ENCODE measurements at regions not wholly inside any gene's neighbourhood (a gene's known extent, or its start where the extent isn't known, plus 50 kb on each side); places are given as distances from the start of the nearest gene placed in this dataset.

DNA sequence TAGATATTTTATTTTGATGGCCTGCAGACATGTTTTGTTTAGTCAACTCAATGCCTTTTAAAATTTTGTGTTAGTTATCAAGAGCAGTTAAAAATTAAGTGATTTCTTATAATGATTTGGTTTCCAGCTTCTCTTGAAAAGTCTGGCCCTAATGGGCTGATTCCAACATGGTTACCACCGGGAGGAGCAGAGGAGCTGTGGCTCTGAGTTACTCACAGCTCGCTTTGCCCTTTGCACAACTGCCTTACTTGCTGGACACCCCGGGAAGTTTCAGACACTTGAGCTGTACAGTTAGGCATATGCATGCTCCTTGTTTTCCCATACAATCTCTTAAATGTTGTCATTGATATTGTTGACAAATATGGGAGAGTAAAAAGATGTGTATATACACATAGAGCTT lies 173.1 kb upstream of the MMS22L start:
- Histone ChIP-seq H3K4me1 (ENCODE audit: control insufficient read depth, low read length) (no peaks in the 10 kb centered on the region), H3K27ac (ENCODE audit: low read depth, low read length) (no peak overlapping the region), H3K79me2 (ENCODE audit: control insufficient read depth, low read length) (no peaks in the 10 kb centered on the region), H3F3A (ENCODE audit: control insufficient read depth, insufficient read depth) (no peaks in the 10 kb centered on the region), H3K4me2 (ENCODE audit: low read length) (no peak overlapping the region), H3K36me3 (ENCODE audit: control insufficient read depth, low read length) (no peaks in the 10 kb centered on the region), H3K9me3 (ENCODE audit: control insufficient read depth, insufficient read depth, low read length) (no peaks in the 10 kb centered on the region), H3K9me2 (replicated peaks; ENCODE audit: control insufficient read depth, low read length) (no peaks in the 10 kb centered on the region), H4K20me1 (ENCODE audit: control insufficient read depth, insufficient read depth, low read depth, low read length) (no peaks in the 10 kb centered on the region), H3K4me3 (ENCODE audit: low read length) (no peak overlapping the region), H3K27me3 (ENCODE audit: control insufficient read depth, low read length) (no peaks in the 10 kb centered on the region)
- no peak for TF ChIP-seq EZH2phosphoT487 (IDR thresholded peaks at IDR 0.05; ENCODE audit: borderline replicate concordance, low read length)

DNA sequence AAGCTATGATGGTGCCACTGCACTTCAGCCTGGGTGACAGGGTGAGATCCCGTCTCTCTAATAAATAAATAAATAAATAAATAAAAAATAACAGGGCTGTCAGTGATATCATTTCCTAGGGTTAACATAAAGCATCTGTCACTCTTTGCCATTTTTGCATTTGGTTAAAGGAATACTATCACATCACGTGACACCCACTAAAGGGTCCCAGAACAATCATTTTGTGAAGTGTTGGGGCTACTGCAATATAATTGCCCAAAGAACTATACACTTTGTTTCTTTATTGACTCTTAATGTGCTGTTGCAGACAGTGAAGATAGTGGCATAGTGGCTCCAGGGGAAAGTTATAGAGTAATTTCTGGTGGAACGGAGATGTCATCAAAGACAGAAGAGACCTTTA lies 176.5 kb upstream of the MMS22L start:
- no peaks in the 10 kb centered on the region for H3K79me2 ChIP-seq (ENCODE audit: control insufficient read depth, low read length)
- H3K27ac ChIP-seq (ENCODE audit: low read depth, low read length): no peak overlapping the region

GRCh38 chr6:97459986-97460385 lies 177.0 kb upstream of the MMS22L start:
- Histone ChIP-seq H3F3A (ENCODE audit: control insufficient read depth, insufficient read depth) (no peaks in the 10 kb centered on the region), H3K4me3 (ENCODE audit: low read length) (no peak overlapping the region), H3K4me2 (ENCODE audit: low read length) (no peak overlapping the region), H3K36me3 (ENCODE audit: control insufficient read depth, low read length) (no peaks in the 10 kb centered on the region), H3K27ac (ENCODE audit: low read depth, low read length) (no peak overlapping the region), H3K79me2 (ENCODE audit: control insufficient read depth, low read length) (no peaks in the 10 kb centered on the region), H3K9me3 (ENCODE audit: control insufficient read depth, insufficient read depth, low read length) (no peaks in the 10 kb centered on the region), H3K27me3 (ENCODE audit: control insufficient read depth, low read length) (no peaks in the 10 kb centered on the region), H4K20me1 (ENCODE audit: control insufficient read depth, insufficient read depth, low read depth, low read length) (no peaks in the 10 kb centered on the region), H3K4me1 (ENCODE audit: control insufficient read depth, low read length) (no peaks in the 10 kb centered on the region), H3K9me2 (replicated peaks; ENCODE audit: control insufficient read depth, low read length) (no peaks in the 10 kb centered on the region)
- TF ChIP-seq, protein P1, sequence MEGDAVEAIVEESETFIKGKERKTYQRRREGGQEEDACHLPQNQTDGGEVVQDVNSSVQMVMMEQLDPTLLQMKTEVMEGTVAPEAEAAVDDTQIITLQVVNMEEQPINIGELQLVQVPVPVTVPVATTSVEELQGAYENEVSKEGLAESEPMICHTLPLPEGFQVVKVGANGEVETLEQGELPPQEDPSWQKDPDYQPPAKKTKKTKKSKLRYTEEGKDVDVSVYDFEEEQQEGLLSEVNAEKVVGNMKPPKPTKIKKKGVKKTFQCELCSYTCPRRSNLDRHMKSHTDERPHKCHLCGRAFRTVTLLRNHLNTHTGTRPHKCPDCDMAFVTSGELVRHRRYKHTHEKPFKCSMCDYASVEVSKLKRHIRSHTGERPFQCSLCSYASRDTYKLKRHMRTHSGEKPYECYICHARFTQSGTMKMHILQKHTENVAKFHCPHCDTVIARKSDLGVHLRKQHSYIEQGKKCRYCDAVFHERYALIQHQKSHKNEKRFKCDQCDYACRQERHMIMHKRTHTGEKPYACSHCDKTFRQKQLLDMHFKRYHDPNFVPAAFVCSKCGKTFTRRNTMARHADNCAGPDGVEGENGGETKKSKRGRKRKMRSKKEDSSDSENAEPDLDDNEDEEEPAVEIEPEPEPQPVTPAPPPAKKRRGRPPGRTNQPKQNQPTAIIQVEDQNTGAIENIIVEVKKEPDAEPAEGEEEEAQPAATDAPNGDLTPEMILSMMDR (IDR thresholded peaks at IDR 0.05; ENCODE audit: low read depth, low read length, poor library complexity, severe bottlenecking): no peak
- TF ChIP-seq EZH2phosphoT487 (IDR thresholded peaks at IDR 0.05; ENCODE audit: borderline replicate concordance, low read length): no peak

More for the DNA sequence above, 176.5 kb upstream of the MMS22L start:
- no peaks in the 10 kb centered on the region for H3K27me3 ChIP-seq (ENCODE audit: control insufficient read depth, low read length)
- H3K9me3 ChIP-seq (ENCODE audit: control insufficient read depth, insufficient read depth, low read length): no peaks in the 10 kb centered on the region
- TF ChIP-seq EZH2phosphoT487 (IDR thresholded peaks at IDR 0.05; ENCODE audit: borderline replicate concordance, low read length): no peak
- TF ChIP-seq, protein P1 (IDR thresholded peaks at IDR 0.05; ENCODE audit: low read depth, low read length, poor library complexity, severe bottlenecking): no peak
- H3F3A ChIP-seq (ENCODE audit: control insufficient read depth, insufficient read depth): no peaks in the 10 kb centered on the region
- H3K4me1 ChIP-seq (ENCODE audit: control insufficient read depth, low read length): no peaks in the 10 kb centered on the region
- no peaks in the 10 kb centered on the region for H4K20me1 ChIP-seq (ENCODE audit: control insufficient read depth, insufficient read depth, low read depth, low read length)
- no peak overlapping the region for H3K4me2 ChIP-seq (ENCODE audit: low read length)
- H3K36me3 ChIP-seq (ENCODE audit: control insufficient read depth, low read length): no peaks in the 10 kb centered on the region
- no peaks in the 10 kb centered on the region for H3K9me2 ChIP-seq (replicated peaks; ENCODE audit: control insufficient read depth, low read length)
- H3K4me3 ChIP-seq (ENCODE audit: low read length): no peak overlapping the region

DNA sequence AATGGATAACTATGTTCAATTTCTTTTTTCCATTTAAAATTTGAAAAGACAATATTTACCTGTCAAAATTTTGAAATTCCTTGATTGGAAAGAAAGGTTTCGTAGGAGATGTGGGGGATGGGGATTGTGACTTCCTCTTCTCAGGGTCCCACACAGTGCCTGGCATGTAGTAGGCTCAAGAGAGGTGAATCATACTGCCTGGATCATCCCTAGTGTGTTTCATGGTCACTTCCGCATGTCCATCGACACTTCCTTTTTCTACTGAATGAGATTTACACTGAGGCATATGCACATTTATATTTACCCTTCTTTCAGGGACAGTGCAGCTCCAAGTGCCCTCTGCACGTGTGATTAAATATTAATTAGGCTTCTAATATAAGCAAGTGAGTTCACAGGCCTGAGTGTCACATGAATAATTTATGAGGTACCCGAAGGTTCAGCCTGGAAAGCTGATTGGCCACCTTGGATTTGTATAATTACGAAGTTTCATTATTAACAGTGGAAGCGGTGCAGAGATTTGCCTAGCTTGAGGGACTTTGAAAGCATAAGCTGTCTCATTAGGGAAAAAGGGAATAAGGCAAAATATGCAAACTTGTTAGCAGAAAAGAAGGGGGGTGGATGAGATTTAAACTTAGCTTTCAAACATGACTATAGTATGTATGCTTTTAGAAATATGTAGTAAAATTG lies 177.5 kb upstream of the MMS22L start:
- no peaks in the 10 kb centered on the region for H3K79me2 ChIP-seq (ENCODE audit: control insufficient read depth, low read length)
- no peaks in the 10 kb centered on the region for H4K20me1 ChIP-seq (ENCODE audit: control insufficient read depth, insufficient read depth, low read depth, low read length)
- no peak overlapping the region for H3K27ac ChIP-seq (ENCODE audit: low read depth, low read length)
- H3K9me2 ChIP-seq (replicated peaks; ENCODE audit: control insufficient read depth, low read length): no peaks in the 10 kb centered on the region
- H3K27me3 ChIP-seq (ENCODE audit: control insufficient read depth, low read length): no peaks in the 10 kb centered on the region
- no peak overlapping the region for H3K4me2 ChIP-seq (ENCODE audit: low read length)
- no peaks in the 10 kb centered on the region for H3F3A ChIP-seq (ENCODE audit: control insufficient read depth, insufficient read depth)
- TF ChIP-seq EZH2phosphoT487 (IDR thresholded peaks at IDR 0.05; ENCODE audit: borderline replicate concordance, low read length): no peak
- TF ChIP-seq, protein P1 (IDR thresholded peaks at IDR 0.05; ENCODE audit: low read depth, low read length, poor library complexity, severe bottlenecking): no peak
- H3K36me3 ChIP-seq (ENCODE audit: control insufficient read depth, low read length): no peaks in the 10 kb centered on the region
- H3K4me3 ChIP-seq (ENCODE audit: low read length): no peak overlapping the region
- no peaks in the 10 kb centered on the region for H3K9me3 ChIP-seq (ENCODE audit: control insufficient read depth, insufficient read depth, low read length)
- H3K4me1 ChIP-seq (ENCODE audit: control insufficient read depth, low read length): no peaks in the 10 kb centered on the region
